C4-2B (cell line): ENCODE measurements at regions not wholly inside any gene's neighbourhood (a gene's known extent, or its start where the extent isn't known, plus 50 kb on each side); places are given as distances from the start of the nearest gene placed in this dataset.

ENCODE experiments used
- ZFX ChIP-seq: fragments of 450-650 bp; IDR thresholded peaks from 2 replicates; pipeline ENCODE4 v1.6.1; 2017
- TF ChIP-seq, protein P1 (sequence below): fragments of 450-650 bp; conservative IDR thresholded peaks from 2 replicates; pipeline ENCODE4 v1.5.1; 2017; ENCODE audit warnings: mild to moderate bottlenecking

DNA sequence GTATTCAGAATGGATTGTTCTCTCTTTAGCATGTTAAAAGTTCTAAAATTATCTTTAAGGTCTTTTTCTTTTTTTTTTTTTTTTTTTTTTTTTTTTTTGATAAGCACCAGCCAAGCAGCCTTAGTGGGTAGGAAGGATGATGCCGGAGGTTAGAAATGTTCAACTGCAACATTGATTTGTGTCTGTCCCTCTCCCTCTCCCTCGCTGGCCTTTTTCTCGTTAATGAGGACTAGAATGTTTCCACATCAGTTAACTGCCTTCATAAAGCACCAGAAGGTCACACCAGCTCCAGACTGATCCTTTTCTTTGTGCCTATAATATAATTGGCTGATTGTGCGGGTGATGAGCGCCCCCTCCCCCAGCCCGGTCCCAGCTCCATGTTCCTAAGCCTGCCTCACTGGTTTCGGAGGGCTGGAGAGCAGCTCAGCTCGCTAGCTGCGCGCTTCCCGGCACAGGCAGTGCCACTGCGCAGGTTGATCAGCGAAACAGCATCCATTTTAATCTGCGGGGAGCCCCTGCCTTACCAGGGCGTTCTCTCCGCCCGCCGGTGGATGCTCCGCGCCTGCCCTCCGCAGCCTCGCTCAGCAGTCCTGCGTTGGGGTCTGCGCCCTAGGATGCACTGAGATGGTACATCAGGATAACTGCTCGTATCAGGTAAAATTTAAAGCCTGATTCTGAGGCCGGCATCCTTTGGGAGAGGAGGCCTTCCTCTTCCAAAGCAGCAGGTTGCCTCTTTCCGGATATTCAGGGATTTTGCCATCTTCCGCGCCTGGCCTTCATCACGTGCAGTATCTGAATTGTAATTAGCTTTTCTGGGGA is 148.9 kb upstream of the IL12A start, which contains the start of gene SCHIP1:
- TF ChIP-seq, protein P1, sequence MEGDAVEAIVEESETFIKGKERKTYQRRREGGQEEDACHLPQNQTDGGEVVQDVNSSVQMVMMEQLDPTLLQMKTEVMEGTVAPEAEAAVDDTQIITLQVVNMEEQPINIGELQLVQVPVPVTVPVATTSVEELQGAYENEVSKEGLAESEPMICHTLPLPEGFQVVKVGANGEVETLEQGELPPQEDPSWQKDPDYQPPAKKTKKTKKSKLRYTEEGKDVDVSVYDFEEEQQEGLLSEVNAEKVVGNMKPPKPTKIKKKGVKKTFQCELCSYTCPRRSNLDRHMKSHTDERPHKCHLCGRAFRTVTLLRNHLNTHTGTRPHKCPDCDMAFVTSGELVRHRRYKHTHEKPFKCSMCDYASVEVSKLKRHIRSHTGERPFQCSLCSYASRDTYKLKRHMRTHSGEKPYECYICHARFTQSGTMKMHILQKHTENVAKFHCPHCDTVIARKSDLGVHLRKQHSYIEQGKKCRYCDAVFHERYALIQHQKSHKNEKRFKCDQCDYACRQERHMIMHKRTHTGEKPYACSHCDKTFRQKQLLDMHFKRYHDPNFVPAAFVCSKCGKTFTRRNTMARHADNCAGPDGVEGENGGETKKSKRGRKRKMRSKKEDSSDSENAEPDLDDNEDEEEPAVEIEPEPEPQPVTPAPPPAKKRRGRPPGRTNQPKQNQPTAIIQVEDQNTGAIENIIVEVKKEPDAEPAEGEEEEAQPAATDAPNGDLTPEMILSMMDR = no peak
- TF ChIP-seq ZFX = no peak
